ENCODE measurements at regions not wholly inside any gene's neighbourhood (a gene's known extent, or its start where the extent isn't known, plus 50 kb on each side); places are given as distances from the start of the nearest gene placed in this dataset.

DNA sequence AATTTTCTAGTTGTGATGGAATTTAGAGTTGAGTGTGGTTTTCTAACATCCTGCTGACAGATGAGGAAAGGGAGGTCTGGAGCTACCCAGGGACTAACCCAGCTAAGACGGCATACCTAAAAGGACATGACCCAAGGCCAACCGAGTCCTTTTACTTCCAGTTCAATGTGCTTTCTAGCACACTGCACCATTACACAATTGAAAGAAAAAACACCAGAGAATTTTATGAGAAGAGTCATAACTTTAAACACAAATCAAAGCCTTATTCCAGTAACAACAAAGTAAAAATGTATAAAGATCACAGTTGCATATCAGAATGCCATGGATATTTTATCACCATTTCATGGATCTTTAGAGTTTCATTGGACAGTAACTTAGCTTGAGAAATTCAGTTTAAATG lies 480.3 kb downstream of the MEIS1 start:
- TF ChIP-seq, protein P1, sequence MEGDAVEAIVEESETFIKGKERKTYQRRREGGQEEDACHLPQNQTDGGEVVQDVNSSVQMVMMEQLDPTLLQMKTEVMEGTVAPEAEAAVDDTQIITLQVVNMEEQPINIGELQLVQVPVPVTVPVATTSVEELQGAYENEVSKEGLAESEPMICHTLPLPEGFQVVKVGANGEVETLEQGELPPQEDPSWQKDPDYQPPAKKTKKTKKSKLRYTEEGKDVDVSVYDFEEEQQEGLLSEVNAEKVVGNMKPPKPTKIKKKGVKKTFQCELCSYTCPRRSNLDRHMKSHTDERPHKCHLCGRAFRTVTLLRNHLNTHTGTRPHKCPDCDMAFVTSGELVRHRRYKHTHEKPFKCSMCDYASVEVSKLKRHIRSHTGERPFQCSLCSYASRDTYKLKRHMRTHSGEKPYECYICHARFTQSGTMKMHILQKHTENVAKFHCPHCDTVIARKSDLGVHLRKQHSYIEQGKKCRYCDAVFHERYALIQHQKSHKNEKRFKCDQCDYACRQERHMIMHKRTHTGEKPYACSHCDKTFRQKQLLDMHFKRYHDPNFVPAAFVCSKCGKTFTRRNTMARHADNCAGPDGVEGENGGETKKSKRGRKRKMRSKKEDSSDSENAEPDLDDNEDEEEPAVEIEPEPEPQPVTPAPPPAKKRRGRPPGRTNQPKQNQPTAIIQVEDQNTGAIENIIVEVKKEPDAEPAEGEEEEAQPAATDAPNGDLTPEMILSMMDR (IDR thresholded peaks at IDR 0.05) = no peak
- peaks cover 3% of the 10 kb centered on the region for H3K9me3 Mint-ChIP-seq (ENCODE audit: low read depth)
- H3K4me1 Mint-ChIP-seq (ENCODE audit: low read depth) = peaks cover 5% of the 10 kb centered on the region
- H3K27me3 Mint-ChIP-seq (ENCODE audit: low read depth) = peaks cover 15% of the 10 kb centered on the region
- H3K27ac Mint-ChIP-seq (ENCODE audit: unreplicated experiment) = peak overlapping the region; percentile 3
- no peak for DNase-seq (ENCODE audit: low spot score)
- H3K36me3 Mint-ChIP-seq (ENCODE audit: low read depth) = peaks cover 3% of the 10 kb centered on the region
- H3K4me3 Mint-ChIP-seq (ENCODE audit: unreplicated experiment) = no peak overlapping the region

DNA sequence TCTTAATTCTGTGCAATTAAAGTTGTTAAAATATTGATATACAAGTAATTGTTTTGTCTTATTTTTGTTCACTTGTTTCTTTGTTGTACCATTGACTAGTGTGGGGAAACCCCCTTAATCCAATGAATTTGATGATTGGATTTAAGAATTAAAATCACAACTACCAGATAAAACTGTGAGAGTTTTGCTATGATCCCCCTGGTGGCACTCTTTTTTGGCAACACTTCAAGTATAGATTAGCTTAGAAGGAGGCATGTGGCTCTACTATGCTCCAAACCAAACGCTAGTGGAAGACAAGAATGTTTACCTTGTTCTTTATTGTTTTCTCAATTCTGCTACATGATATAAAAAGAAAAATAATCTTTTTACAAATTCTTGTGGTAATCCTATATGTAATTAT lies 477.8 kb upstream of the ETAA1 start:
- Mint-ChIP-seq H3K4me1 (ENCODE audit: low read depth) (peaks cover 5% of the 10 kb centered on the region), H3K36me3 (ENCODE audit: low read depth) (no peaks in the 10 kb centered on the region), H3K27ac (ENCODE audit: unreplicated experiment) (no peak overlapping the region), H3K4me3 (ENCODE audit: unreplicated experiment) (no peak overlapping the region), H3K9me3 (ENCODE audit: low read depth) (peaks cover 3% of the 10 kb centered on the region), H3K27me3 (ENCODE audit: low read depth) (peaks cover 2% of the 10 kb centered on the region)
- DNase-seq (ENCODE audit: low spot score) = no peak
- TF ChIP-seq, protein P1 (IDR thresholded peaks at IDR 0.05) = no peak

DNA sequence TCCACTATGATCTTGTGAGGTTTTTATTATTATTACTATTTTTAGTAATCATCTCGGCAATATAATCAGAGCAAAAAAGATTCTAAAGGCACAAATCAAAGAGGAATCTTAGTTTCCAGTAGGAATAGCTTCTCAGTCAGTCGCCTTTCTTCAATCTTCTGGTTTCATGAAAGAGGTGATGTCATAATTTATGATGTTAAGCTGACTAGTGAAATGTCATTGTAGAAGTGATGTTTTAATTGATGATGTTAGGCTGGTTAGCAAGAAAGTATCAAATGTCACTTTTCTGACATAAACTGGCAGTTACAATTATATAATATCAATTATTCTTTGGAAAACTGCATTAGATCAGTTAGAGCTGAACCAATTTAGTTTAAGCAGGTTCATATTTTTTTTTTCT lies 476.7 kb upstream of the ETAA1 start:
- Mint-ChIP-seq H3K4me1 (ENCODE audit: low read depth) (peaks cover under 1% of the 10 kb centered on the region), H3K9me3 (ENCODE audit: low read depth) (peaks cover 3% of the 10 kb centered on the region), H3K27ac (ENCODE audit: unreplicated experiment) (no peak overlapping the region), H3K36me3 (ENCODE audit: low read depth) (no peaks in the 10 kb centered on the region), H3K27me3 (ENCODE audit: low read depth) (peaks cover 2% of the 10 kb centered on the region), H3K4me3 (ENCODE audit: unreplicated experiment) (no peak overlapping the region)
- TF ChIP-seq, protein P1 (IDR thresholded peaks at IDR 0.05) = no peak
- DNase-seq (ENCODE audit: low spot score) = no peak

DNA sequence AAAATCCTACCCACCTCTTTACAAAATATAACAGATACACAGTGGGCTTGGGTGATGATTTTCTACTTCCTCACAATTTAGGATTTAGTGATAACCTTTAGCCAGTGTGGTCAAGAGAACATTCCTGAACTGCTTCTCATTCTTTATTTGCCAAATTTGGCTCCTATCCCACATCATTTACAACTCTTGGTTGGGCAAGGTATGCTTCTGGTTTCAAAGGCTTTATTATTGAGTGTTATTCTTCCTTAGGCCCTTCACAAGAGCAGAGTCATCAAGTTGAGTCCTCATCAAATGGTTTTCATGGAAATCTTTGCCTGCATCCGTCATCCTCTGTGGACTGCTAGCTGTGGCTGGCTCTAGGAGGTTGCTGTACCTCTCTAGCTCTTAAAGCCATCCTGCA lies 472.0 kb upstream of the ETAA1 start:
- peaks cover 2% of the 10 kb centered on the region for H3K27me3 Mint-ChIP-seq (ENCODE audit: low read depth)
- no peak overlapping the region for H3K4me3 Mint-ChIP-seq (ENCODE audit: unreplicated experiment)
- DNase-seq (ENCODE audit: low spot score) = no peak
- peaks cover 7% of the 10 kb centered on the region for H3K4me1 Mint-ChIP-seq (ENCODE audit: low read depth)
- no peaks in the 10 kb centered on the region for H3K36me3 Mint-ChIP-seq (ENCODE audit: low read depth)
- TF ChIP-seq, protein P1 (IDR thresholded peaks at IDR 0.05) = no peak
- H3K27ac Mint-ChIP-seq (ENCODE audit: unreplicated experiment) = no peak overlapping the region
- H3K9me3 Mint-ChIP-seq (ENCODE audit: low read depth) = no peaks in the 10 kb centered on the region

DNA sequence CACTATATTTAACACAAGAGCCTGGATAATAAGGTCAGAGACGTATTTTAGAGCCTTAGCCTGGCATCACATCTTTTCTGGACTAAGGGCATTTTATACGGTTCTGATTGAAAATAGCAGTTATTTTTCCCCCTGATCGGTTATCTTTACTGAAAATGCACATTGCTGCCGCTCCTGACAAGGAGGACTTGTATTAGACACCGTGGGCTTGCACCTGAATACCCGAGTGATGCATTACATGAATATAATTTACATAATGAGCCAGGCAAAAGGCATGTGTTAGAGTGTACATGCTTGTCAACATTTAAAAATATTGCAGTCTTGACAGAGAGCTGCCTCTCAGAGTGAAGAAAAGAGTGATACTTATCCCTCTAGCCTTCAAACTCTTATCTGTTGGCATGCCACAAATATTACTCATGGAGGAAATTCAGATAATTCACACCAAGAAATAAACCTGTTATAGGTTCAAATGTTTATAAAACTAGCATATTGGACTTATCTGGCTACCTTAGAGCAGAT lies 470.5 kb upstream of the ETAA1 start:
- TF ChIP-seq, protein P1 (IDR thresholded peaks at IDR 0.05) = no peak
- no peak for DNase-seq (ENCODE audit: low spot score)
- no peak overlapping the region for H3K4me3 Mint-ChIP-seq (ENCODE audit: unreplicated experiment)
- H3K27me3 Mint-ChIP-seq (ENCODE audit: low read depth) = peaks cover 1% of the 10 kb centered on the region
- peaks cover 11% of the 10 kb centered on the region for H3K4me1 Mint-ChIP-seq (ENCODE audit: low read depth)
- H3K36me3 Mint-ChIP-seq (ENCODE audit: low read depth) = no peaks in the 10 kb centered on the region
- H3K9me3 Mint-ChIP-seq (ENCODE audit: low read depth) = no peaks in the 10 kb centered on the region
- no peak overlapping the region for H3K27ac Mint-ChIP-seq (ENCODE audit: unreplicated experiment)

Data from chondrocyte (in vitro differentiated cells).